Pancreas (tissue), 10 donors: ENCODE measurements at regions not wholly inside any gene's neighbourhood (a gene's known extent, or its start where the extent isn't known, plus 50 kb on each side); places are given as distances from the start of the nearest gene placed in this dataset.

Experiments
- ATAC-seq, 4 donors: fragments of 200-7000 bp; cut with Tn5 transposase; one replicate each; pipeline versions ENCODE4 v1.8.0 to v1.9.1; 2020; ENCODE audit warnings: mild to moderate bottlenecking in 4 of 4, moderate library complexity in 4 of 4
- DNase-seq, 6 donors: peaks; one replicate each; pipeline ENCODE4 v3.0.0-alpha.2; 2020
- FAIRE-seq: peaks from 2 replicates; lab custom pipeline; 2012; peaks lifted over from hg19 to GRCh38; lab: Jason Lieb, UNC
- H3K27ac ChIP-seq, 4 donors: fragments of 200-600 bp; sonication (generic); 1 replicate in 3 of 4; 2 replicates in 1 of 4; pipeline versions ENCODE4 v1.5.0 to v1.8.0; 2020
- H3K27me3 ChIP-seq, 4 donors: fragments of 200-600 bp; one replicate each; pipeline ENCODE4 v1.8.0; 2021
- H3K36me3 ChIP-seq, 3 donors: fragments of 200-600 bp; sonication (generic) in 1 of 3; one replicate each; pipeline versions ENCODE4 v1.5.0 to v1.8.0; 2020 to 2021
- H3K4me1 ChIP-seq, 3 donors: fragments of 200-600 bp; one replicate each; pipeline ENCODE4 v1.8.0; 2021
- H3K4me3 ChIP-seq, 4 donors: fragments of 200-600 bp; sonication (generic) in 2 of 4; one replicate each; pipeline versions ENCODE4 v1.5.0 to v1.8.0; 2020 to 2021
- H3K9me3 ChIP-seq, 4 donors: fragments of 200-600 bp; one replicate each; pipeline ENCODE4 v1.8.0; 2021
- CTCF ChIP-seq, 4 donors: fragments of 200-600 bp; sonication (generic) in 3 of 4; IDR thresholded peaks; one replicate each; pipeline versions ENCODE4 v1.5.0 to v1.8.0; 2021; ENCODE audit warnings: antibody characterized with exemption in 4 of 4
- WGBS, 2 donors: extraction: QIAGEN DNeasy Blood & Tissue Kit; methylation state at CpG; one replicate each; pipeline ENCODE4 v1.1.7; 2013; 5-methylcytosine and 5-hydroxymethylcytosine counted together
- intact Hi-C, 3 donors: fragments of 100-400 bp; cut with DNase I; formaldehyde crosslinking; loops; one replicate each; pipeline versions ENCODE4 v1.11.1 to v1.14.2; 2022
- donor health status: healthy with polysubstance abuse.
- donor health status: DM: no; HTN: no; CAD: no; lungs with moderate emphysema.
- donor health status: DM: no; HTN: no; CAD: no.
- donor health status: control.
- donor health status: control.
- donor health status: Bipolar disorder and iron deficiency.
- donor health status: DM: yes; HTN: yes; CAD: no.
- donor health status: DM: no; HTN: no; CAD: no.
- donor health status: DM: no; HTN: no; CAD: no.
- donor health status: DM: yes; HTN: yes; CAD: no.

GRCh38 chr1:102628109-102628613 is 480.2 kb downstream of the COL11A1 start:
- intact Hi-C loops = no loop called here

GRCh38 chr1:102627145-102627544 is 481.2 kb downstream of the COL11A1 start:
- H3K36me3 ChIP-seq = no peaks in the 10 kb centered on the region
- FAIRE-seq (no peak), ATAC-seq (no peak), DNase-seq (no peak)
- intact Hi-C loops = no loop called here
- 46 to 49% methylated on average over 2 of the region's 2 CpGs for WGBS, 2 donors
- no peak for TF ChIP-seq CTCF (IDR thresholded peaks at IDR 0.05)
- no peak overlapping the region for H3K4me3 ChIP-seq
- no peaks in the 10 kb centered on the region for H3K9me3 ChIP-seq
- H3K4me1 ChIP-seq = no peaks in the 10 kb centered on the region
- H3K27me3 ChIP-seq = no peaks in the 10 kb centered on the region
- H3K27ac ChIP-seq = no peak overlapping the region

More at GRCh38 chr1:102628109-102628613, 480.2 kb downstream of the COL11A1 start:
- no peak for TF ChIP-seq CTCF (IDR thresholded peaks at IDR 0.05)
- no peak overlapping the region for H3K27ac ChIP-seq
- 47 to 57% methylated on average over 5 of the region's 5 CpGs for WGBS, 2 donors
- FAIRE-seq (no peak), DNase-seq (no peak), ATAC-seq (no peak)
- no peaks in the 10 kb centered on the region for H3K9me3 ChIP-seq
- H3K4me1 ChIP-seq = no peaks in the 10 kb centered on the region
- no peaks in the 10 kb centered on the region for H3K27me3 ChIP-seq
- H3K36me3 ChIP-seq = no peaks in the 10 kb centered on the region
- no peak overlapping the region for H3K4me3 ChIP-seq

- DNase-seq (no peak), ATAC-seq (no peak), FAIRE-seq (no peak)
- TF ChIP-seq CTCF (IDR thresholded peaks at IDR 0.05) = no peak
- Histone ChIP-seq H3K27ac (no peak overlapping the region), H3K9me3 (no peaks in the 10 kb centered on the region), H3K4me3 (no peak overlapping the region), H3K36me3 (no peaks in the 10 kb centered on the region), H3K27me3 (no peaks in the 10 kb centered on the region), H3K4me1 (no peaks in the 10 kb centered on the region)
- 8 to 13% methylated on average over 2 of the region's 2 CpGs for WGBS, 2 donors
- intact Hi-C loops = no loop called here
Measured at GRCh38 chr1:102615896-102616295, 492.4 kb downstream of the COL11A1 start.

- Histone ChIP-seq H3K9me3 (no peaks in the 10 kb centered on the region), H3K27ac (no peak overlapping the region), H3K4me3 (no peak overlapping the region), H3K4me1 (no peaks in the 10 kb centered on the region), H3K27me3 (no peaks in the 10 kb centered on the region), H3K36me3 (no peaks in the 10 kb centered on the region)
- intact Hi-C loops = no loop called here
- no peak for FAIRE-seq
- TF ChIP-seq CTCF (IDR thresholded peaks at IDR 0.05) = no peak
- 73 to 91% methylated on average over 2 of the region's 2 CpGs for WGBS, 2 donors
- no peak for DNase-seq
- ATAC-seq = no peak
Measured at GRCh38 chr1:102595106-102595505, 513.2 kb downstream of the COL11A1 start.

GRCh38 chr1:102593276-102593675 is 515.0 kb downstream of the COL11A1 start:
- FAIRE-seq (no peak), DNase-seq (no peak)

More at GRCh38 chr1:102593276-102593675, 515.0 kb downstream of the COL11A1 start:
- Histone ChIP-seq H3K4me1 (no peaks in the 10 kb centered on the region), H3K36me3 (no peaks in the 10 kb centered on the region), H3K4me3 (no peak overlapping the region), H3K27me3 (no peaks in the 10 kb centered on the region), H3K27ac (no peak overlapping the region), H3K9me3 (no peaks in the 10 kb centered on the region)
- no peak for TF ChIP-seq CTCF (IDR thresholded peaks at IDR 0.05)
- intact Hi-C loops = no loop called here
- ATAC-seq = no peak
